GM19239 (cell line): ENCODE measurements at regions not wholly inside any gene's neighbourhood (a gene's known extent, or its start where the extent isn't known, plus 50 kb on each side); places are given as distances from the start of the nearest gene placed in this dataset.
"Not testable (repeated sequence)": the region's sequence is repeated elsewhere in the genome, so short reads cannot be mapped to it uniquely, and the experiment has no call there.

Experiments
- DNase-seq: peaks from one replicate; pipeline ENCODE4 v3.0.0; 2011; ENCODE audit warnings: low spot score; ENCODE audit not compliant: insufficient read length
- FAIRE-seq: peaks from 2 replicates; lab custom pipeline; 2011; peaks lifted over from hg19 to GRCh38; lab: Jason Lieb, UNC

DNA sequence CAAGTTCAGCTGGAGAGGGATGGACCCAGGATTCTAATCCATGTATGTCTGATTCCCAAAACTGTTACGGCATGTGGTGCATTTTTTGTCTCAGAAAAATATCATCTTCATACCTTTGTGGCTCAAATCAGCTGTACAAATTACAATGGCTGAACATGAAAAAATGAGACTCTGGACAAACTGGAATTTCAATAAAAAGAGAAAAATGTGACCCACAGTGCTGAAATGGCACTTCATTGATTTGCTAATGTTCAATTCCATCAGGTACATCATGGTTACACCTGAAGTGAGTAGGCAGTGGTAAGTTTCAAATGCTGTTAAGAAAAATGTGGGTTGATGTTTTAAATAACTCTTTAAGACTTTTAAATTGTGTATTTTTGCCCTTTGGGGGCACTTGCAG is 165.6 kb upstream of the CAND1 start:
- DNase-seq: no peak
- FAIRE-seq: no peak

DNA sequence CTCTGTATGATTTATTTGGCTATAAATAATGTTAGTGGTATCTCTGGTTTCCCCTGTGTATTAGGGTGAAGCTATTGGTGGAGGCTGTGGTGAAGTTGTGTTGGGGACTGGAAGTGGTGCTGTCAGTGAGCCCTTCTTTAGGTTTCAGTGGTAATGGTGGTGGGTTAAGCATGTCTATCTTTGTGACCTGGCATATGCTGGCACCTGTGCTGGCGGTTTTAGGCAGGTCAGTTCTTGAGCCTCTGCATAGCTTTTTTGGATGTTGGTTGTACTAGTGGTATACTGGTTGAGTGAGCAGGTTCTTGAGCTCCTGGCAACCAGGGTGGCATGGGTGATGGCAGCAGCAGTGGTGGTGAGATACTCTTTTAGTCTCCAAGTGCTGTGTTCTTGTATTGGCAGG is 161.9 kb upstream of the CAND1 start:
- DNase-seq (no peak), FAIRE-seq (no peak)

- no peak for DNase-seq
- FAIRE-seq: no peak
These were observed 161.3 kb upstream of the CAND1 start for GRCh38 chr12:67107751-67108269.

- DNase-seq, FAIRE-seq: not testable (repeated sequence)
These were observed 158.8 kb upstream of the CAND1 start for GRCh38 chr12:67110345-67110744.

- no peak for DNase-seq
- no peak for FAIRE-seq
These were observed 158.0 kb upstream of the CAND1 start for GRCh38 chr12:67111182-67111581.

- no peak for DNase-seq
- no peak for FAIRE-seq
These were observed 156.6 kb upstream of the CAND1 start for GRCh38 chr12:67112586-67112985.

GRCh38 chr12:67116134-67116533 is 153.0 kb upstream of the CAND1 start:
- FAIRE-seq (no peak), DNase-seq (no peak)

- DNase-seq (no peak), FAIRE-seq (no peak)
These were observed 146.6 kb upstream of the CAND1 start for GRCh38 chr12:67122584-67122983.

GRCh38 chr12:67137256-67137655 is 131.9 kb upstream of the CAND1 start:
- DNase-seq (no peak), FAIRE-seq (no peak)

DNA sequence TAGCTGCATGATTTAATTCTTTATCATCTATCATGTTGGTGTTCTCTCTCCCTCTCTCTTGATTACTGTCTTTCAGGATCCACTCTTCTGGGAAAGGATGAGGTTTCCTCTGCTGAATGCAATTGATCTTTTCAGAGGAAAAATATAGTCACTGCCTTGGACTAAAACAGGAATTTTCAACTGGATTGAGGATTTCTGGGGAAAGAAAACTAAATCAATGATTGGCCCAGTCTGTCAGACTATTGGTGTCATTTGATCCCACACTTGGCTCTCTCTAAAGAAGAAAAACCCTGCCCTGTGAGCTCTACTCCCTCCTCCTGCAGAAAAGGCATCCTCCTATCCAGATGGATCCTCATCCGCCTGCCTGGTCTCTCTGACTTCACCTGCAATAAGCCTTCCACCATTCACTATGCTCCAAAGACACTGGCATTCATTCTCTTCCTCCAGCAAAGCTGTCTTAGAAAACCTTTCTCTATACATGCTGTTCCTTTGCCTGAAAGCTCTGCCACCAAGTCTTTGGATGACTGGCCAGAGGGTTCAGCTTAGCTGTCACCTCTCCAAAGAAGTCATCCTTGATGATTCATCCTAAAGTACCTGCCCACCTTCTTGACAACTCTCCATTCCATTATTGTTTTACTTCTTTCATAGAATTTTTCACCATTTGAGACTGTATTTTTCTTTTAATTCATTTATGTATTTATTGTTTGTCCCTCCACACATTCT is 127.7 kb upstream of the CAND1 start:
- DNase-seq (no peak), FAIRE-seq (no peak)

DNA sequence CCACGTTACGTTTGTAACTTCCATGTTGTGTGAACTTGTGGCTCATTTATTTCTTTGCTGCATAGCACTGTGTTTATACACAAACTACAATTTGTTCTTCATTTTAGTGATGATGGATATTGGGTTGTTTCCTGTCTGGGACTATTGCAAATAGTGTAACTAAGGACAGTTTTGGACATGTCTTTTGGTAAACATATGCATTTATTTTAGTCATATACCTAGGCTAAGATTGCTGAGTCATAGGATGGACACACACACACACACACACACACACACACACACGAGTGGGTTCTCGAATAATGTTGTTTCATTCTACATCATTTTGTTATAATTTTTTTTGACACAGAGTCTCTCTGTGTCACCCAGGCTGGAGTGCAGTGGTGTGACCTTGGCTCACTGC is 123.5 kb upstream of the CAND1 start:
- DNase-seq (no peak), FAIRE-seq (no peak)

DNA sequence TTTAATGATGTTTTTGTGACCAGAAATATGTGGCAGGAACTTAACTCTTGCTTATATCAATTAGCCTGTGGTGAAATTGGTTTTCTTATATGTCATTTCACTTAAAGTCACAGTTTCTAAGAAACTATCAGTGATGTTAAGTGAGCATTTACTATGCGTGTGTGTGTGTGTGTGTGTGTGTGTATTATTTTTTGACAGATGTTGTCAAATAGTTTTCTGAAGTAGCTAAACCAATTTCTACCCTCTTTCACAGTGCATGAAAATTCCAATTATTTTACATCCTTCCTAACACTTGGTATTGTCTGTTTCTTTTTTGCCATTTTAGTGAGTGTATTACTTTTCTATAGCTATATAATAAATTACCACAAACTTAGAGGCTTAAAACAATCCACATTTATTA is 122.1 kb upstream of the CAND1 start:
- FAIRE-seq (no peak), DNase-seq (no peak)

- no peak for FAIRE-seq
- no peak for DNase-seq
These were observed 121.7 kb upstream of the CAND1 start for GRCh38 chr12:67147447-67147846.

DNA sequence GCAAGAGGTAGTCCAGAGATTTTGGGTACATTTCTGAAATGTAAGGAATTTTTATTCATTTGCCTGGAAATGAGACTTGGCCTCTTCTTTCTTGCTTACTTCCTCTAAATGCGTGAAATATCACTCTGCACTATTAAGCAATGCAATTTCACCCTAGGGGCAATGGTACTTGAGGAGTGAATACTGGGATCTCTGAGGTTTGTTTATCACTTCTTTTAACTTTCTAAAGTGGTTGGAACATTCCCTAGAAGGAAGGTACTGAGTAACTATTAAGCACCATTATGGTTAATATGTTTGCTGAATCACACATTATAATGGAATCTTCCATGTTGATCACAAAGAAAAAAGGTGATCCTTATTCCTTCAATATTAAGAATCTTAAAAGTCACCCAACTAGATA is 120.9 kb upstream of the CAND1 start:
- FAIRE-seq: no peak
- no peak for DNase-seq

DNA sequence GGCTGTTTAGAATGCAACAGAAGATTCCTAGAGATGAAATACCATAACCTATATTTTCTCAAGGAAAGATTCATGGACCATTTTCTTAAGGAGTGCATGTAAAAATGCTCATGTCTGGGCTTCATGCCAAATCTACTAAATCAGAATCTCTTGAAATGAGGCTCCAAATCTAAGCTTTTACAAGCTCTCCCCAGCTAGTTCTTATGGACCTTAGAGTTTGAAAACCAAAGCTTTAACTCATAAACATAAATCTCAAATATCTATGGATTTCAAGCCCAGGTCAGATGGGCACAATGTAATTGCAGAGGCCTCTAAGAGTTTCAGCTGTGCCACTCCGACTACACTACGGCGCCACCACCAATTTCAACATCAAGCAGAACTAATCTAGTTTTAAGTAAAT is 117.3 kb upstream of the CAND1 start:
- FAIRE-seq (no peak), DNase-seq (no peak)

DNA sequence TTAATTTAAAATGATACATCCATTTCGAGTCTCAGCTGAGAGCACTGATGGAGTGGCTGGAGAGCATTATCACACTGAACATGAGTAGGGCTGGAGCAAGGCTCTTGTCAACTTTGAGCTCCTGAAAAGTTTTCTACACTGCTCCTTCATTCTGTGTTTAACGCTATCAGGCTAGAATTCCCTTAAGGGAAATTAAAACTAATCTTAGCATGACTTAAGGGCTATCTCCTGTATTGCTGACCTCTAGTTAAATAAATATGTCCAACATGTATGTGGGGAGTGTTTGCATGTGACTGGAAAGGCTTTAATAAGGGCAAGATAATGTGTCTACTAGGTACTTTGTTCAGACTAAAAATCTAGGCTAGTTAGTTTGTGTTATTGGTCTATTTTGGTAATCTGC is 116.7 kb upstream of the CAND1 start:
- DNase-seq (no peak), FAIRE-seq (no peak)

DNA sequence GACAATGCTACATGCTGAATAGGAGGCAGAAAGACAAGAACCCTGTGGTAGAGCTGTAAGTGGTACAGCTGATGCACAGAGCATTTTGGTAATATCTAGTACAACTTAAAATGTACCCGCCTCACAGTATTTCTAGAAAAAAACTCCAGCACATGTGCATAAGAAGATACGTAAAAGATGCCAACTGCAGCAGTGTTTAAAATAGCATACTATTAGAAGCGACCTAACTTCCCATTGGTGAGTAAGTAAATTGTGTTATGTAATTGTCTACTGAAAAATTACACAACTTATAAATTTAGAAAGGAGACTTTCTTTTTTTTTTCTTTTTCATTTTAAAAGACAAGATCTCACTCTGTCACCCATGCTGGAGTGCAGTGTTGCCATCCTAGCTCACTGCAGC is 114.3 kb upstream of the CAND1 start:
- DNase-seq: no peak
- FAIRE-seq: no peak

DNA sequence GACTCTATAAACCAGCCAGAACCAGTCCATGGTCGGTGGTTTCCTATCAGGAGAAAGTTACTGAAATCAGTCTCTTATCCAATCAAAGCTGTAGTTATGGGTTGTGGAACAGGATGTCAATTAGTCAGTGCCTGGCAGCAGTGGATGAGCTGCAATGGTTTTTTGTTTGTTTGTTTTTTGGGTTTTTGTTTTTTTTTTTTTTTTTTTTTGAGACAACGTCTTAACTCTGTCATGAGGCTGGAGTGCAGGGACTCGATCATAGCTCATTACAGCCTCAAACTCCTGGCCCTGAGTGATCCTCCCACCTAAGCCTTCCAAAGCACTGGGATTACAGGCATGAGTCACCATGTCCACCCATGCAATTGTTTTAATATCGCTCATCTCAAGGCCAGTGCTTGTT is 113.3 kb upstream of the CAND1 start:
- FAIRE-seq: no peak
- no peak for DNase-seq

DNA sequence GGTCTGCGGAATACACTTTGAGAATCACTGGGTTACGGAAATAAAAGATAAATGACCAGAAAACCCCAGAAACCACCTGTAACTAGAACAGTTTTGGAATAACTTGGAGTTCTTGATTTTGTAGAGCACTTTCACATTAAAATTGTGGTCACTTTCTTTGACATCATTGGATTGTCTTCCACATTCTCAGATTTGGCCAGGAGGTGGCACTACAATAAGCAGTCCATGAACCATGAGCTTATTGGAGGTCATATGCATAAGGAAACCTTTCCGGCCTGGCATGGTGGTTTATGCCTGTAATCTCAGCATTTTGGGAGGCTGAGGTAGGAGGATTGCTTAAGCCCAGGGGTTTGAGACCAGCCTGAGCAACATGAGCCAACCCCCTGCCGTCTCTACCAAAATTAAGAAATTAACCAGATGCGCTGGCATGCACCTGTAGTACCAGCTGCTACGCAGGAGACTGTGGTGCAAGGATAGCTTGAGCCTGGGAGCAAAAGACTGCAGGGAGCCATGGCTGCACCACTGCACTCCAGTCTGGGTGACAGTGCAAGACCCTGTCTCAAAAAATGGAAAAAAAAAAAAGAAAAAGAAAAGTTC is 107.7 kb upstream of the CAND1 start:
- DNase-seq: no peak
- peak; percentile 73 for FAIRE-seq

- no peak for DNase-seq
- no peak for FAIRE-seq
These were observed 95.9 kb upstream of the CAND1 start for GRCh38 chr12:67173258-67173657.

- DNase-seq (no peak), FAIRE-seq (no peak)
These were observed 86.6 kb upstream of the CAND1 start for GRCh38 chr12:67182551-67182950.

GRCh38 chr12:67193704-67194103 is 75.5 kb upstream of the CAND1 start:
- DNase-seq (no peak), FAIRE-seq (no peak)
